Head of caudate nucleus (tissue), 42 donors: ENCODE measurements at regions not wholly inside any gene's neighbourhood (a gene's known extent, or its start where the extent isn't known, plus 50 kb on each side); places are given as distances from the start of the nearest gene placed in this dataset.
"Not testable (repeated sequence)": the region's sequence is repeated elsewhere in the genome, so short reads cannot be mapped to it uniquely, and the experiment has no call there.

Experiments used
- DNase-seq, 42 donors: peaks; one replicate each; pipeline versions ENCODE4 v3.0.0 to v3.0.0-alpha.2; 2020 to 2021; ENCODE audit warnings: mixed read lengths in 7 of 42
- intact Hi-C: fragments of 100-400 bp; cut with DNase I; formaldehyde crosslinking; loops from one replicate; pipeline ENCODE4 v1.15.0; 2022

DNA sequence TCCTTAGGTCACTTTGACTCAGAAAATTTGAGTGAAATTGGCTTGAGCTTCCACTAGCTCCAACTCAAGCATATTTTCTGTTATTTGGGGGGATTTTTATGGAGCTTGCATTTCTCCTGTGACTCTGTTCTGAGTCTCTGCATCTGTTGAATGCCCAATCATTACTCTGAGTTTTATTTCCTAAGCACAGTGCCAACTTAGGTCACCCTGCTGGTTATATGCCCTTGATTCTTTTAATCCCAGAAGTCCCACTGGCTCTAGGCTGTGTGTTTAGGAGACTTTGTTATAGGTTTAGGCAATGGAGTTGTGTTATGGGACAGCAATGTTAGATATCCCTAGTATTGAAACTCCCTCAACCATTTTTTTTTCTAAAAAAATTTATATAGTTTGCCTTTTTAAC is 198.2 kb upstream of the DTNA start:
- DNase-seq, result no peak
- intact Hi-C loops, result no loop called here

DNA sequence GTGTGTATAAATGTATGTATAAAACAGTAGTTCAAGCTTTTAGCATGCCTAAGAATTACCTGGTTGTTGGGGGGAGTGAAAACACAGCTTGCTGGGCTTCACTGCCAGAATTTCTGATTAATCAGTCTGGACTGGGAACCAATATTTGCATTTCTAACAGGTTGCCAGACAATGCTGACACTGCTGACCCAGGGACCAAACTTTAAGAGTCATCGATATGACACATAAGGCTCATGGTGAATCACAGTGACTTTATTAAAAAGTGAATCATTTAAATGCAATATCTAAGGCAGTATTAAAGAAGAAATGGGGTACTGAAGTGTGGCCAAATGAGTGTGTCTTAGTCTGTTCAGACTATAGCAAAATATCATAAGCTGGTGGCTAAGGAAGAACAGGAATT is 195.9 kb upstream of the DTNA start:
- intact Hi-C loops, result no loop called here
- no peak for DNase-seq

DNA sequence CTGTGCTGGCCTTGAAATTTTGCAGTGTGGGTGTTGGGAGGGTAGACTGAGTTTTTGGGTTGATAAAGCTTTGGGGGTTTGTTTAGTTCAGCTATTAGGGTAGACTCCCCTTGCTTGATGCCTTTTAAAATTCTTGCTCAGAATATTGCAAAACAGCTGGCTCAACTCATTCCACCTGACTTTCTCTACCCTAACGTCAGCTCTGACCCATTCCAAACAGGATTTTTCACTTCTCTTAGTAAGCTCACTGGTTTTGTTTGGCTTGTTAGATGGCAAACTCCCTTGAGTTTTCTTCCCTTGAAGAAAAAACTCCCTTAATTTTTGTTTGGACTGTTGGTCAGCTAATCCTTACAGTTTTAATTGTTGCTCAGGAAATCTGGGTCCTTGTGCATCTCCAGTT is 195.1 kb upstream of the DTNA start:
- DNase-seq, result no peak
- intact Hi-C loops, result no loop called here

- intact Hi-C loops, DNase-seq: not testable (repeated sequence)
Measured at GRCh38 chr18:34516355-34516754, 193.7 kb upstream of the DTNA start.

DNA sequence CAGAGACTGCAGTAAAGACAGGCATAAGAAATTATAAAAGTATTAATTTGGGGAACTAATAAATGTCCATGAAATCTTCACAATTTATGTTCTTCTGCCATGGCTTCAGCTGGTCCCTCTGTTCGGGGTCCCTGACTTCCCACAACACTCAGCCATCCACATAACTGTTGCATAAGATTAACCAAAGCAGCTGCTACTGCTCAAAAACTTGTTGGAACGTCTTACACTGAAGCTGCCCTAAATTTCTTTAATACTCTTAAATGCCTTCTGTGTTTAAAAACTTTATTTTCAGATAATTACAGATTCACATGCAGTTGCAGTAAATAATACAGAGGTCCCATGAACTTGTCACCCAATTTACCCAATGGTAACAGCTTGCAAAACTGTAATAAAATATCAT is 193.1 kb upstream of the DTNA start:
- intact Hi-C loops, DNase-seq: not testable (repeated sequence)

DNA sequence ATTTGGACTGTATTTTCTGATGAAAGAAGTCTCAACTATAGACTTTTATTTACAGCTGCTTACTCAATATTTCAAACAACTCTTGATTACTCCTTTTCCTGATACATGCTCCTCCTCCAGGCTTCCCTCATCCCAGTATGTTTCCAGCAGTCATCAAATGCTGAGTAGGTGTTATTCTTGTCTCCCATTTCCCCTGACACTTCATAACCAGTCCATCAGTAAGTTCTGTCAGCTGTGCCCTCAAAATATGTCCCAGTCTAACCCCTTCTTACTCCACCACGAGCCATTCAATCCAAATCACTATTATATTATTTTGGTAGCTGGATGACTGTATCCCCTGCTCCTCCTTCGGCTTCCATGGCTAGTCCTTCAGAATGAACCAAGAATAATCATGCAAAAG is 189.1 kb upstream of the DTNA start:
- no peak for DNase-seq
- intact Hi-C loops, result no loop called here

- intact Hi-C loops, result no loop called here
- DNase-seq, result peak in 38 of 42 donors; percentile 3 to 68 (median 34)
Measured at GRCh38 chr18:34522603-34523002, 187.5 kb upstream of the DTNA start.

DNA sequence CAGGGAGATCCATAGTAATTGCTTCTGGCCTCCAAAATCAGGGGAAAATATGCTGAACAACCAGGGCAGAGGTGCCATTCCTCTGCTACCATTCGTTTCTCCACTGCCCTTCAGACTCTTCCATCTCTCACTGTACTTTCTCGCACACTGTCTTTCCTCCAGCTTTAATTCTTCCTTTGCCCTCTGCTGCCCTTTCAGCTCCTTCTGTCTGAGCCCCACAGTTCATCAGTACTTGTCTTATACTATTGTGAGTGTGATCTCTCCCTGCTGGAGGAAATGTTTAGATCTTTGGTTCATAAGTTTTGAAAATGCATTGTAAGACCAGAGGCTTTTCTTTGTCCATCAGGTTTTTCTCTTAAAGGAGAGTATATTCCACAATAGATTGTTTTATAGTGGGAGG is 184.9 kb upstream of the DTNA start:
- intact Hi-C loops, result no loop called here
- no peak for DNase-seq

- intact Hi-C loops, result no loop called here
- no peak for DNase-seq
Measured at GRCh38 chr18:34528177-34528576, 181.9 kb upstream of the DTNA start.

GRCh38 chr18:34529358-34530335 is 180.5 kb upstream of the DTNA start:
- DNase-seq, result no peak

GRCh38 chr18:34531110-34531509 is 179.0 kb upstream of the DTNA start:
- DNase-seq, result no peak
- intact Hi-C loops, result no loop called here

More at GRCh38 chr18:34529358-34530335, 180.5 kb upstream of the DTNA start:
- intact Hi-C loops, result no loop called here

- intact Hi-C loops, DNase-seq: not testable (repeated sequence)
Measured at GRCh38 chr18:34534642-34535041, 175.5 kb upstream of the DTNA start.

- intact Hi-C loops, result no loop called here
- no peak for DNase-seq
Measured at GRCh38 chr18:34540897-34541296, 169.2 kb upstream of the DTNA start.

GRCh38 chr18:34542625-34543024 is 167.5 kb upstream of the DTNA start:
- intact Hi-C loops, result no loop called here
- no peak for DNase-seq

DNA sequence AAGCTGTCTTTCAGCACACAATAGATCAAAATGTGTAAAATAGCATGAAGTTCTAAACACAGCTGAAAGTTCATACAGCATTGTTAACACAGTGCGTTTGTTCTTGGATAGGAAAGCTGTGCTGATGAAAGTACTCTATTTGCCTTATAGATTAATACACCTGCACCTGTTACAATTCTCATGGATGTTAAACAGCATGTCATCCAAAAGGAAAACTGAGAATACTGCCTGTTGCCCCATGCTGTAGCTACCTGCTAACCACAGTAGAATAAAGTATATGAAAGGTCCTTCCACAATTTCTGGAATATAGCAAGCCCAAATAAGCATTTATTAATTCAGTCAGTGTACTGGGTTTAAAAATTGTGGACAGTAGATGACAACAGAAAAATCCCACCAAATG is 166.7 kb upstream of the DTNA start:
- intact Hi-C loops, result no loop called here
- DNase-seq, result no peak

- DNase-seq, result no peak
- intact Hi-C loops, result no loop called here
Measured at GRCh38 chr18:34543945-34544344, 166.2 kb upstream of the DTNA start.

DNA sequence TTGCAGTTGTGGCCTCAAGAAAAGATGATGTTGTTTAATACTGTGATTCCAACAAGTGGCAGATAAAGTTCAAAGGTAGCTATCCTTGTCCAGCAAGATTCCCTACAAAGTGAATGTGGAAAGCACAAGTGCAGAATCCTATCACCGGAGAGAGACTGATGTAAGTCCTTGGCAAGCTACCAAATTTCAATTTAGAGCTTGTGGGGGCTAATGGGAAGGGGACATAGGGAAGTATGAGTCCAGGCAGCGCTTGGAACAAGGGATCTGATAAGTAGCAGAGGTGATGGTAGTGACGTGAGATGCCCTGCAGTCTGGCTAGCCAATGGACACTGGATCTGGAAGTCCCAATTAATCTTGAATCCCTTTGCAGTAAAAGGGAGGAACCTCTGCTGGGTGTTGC is 165.2 kb upstream of the DTNA start:
- no peak for DNase-seq
- intact Hi-C loops, result no loop called here

DNA sequence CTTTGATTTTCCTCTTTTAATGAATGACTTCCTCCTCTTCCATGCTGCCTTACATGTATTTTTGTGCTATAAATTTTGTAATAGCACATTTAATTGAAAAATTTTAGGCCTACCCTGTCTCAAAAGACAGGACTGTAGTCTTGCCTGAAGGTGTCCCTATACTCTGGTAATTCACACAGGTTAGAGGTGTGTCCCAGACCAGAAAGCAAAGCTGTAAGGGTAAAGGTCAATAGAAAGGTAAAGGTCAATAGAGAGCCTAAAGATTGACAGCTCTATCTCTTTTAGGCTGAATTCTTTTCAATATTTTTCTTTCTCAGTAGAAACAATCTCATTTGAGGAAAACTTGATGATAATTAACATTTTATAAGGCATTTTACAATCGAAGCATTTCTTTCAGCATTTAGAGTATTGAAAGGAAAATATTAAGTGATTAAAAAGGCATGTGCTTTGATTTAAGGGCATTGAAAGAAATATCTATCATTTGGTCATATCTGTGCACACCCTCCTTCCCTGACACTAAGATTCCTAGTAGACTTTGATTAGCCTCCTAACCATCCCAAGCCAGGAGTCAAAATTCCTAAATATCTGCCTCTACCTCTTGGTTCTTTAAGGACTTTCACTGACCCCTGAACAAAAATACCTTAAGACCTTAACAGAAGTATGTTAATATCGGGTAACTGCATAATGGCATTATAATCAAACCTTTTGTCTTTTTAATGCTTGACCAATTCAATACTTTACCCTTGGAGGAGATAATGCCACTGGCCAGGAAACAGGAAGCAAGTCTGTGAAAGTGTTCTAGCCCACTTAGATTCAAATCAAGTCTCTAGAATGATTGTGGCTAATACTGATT is 161.8 kb upstream of the DTNA start:
- DNase-seq, result no peak
- intact Hi-C loops, result no loop called here

- no peak for DNase-seq
- intact Hi-C loops, result no loop called here
Measured at GRCh38 chr18:34548973-34549294, 161.2 kb upstream of the DTNA start.

GRCh38 chr18:34549367-34549766 is 160.7 kb upstream of the DTNA start:
- no peak for DNase-seq
- intact Hi-C loops, result no loop called here
